ENCODE measurements at regions not wholly inside any gene's neighbourhood (a gene's known extent, or its start where the extent isn't known, plus 50 kb on each side); places are given as distances from the start of the nearest gene placed in this dataset.

- DNase-seq, result no peak
- H3K9me3 ChIP-seq, result no peaks in the 10 kb centered on the region
- no peak overlapping the region for H3K27ac Mint-ChIP-seq (ENCODE audit: unreplicated experiment)
- intact Hi-C loops (cut with micrococcal nuclease; ENCODE audit: unreplicated experiment), result no loop called here
- H3K36me3 ChIP-seq (ENCODE audit: control insufficient read depth, insufficient read depth, low read length), result no peaks in the 10 kb centered on the region
- H3K4me3 ChIP-seq (ENCODE audit: low read depth, low read length), result no peak overlapping the region
- H3K4me1 Mint-ChIP-seq (ENCODE audit: low read depth, unreplicated experiment), result no peaks in the 10 kb centered on the region
- H3K4me3 Mint-ChIP-seq (ENCODE audit: unreplicated experiment), result no peak overlapping the region
- TF ChIP-seq CTCF (IDR thresholded peaks at IDR 0.05; ENCODE audit: insufficient read depth in 1 of 2, low read depth in 1 of 2, low read length in 1 of 2, severe bottlenecking in 1 of 2, unreplicated experiment in 1 of 2), result no peak
- BruUV-seq (replicated peaks), result no TSS peak
- no peaks in the 10 kb centered on the region for H3K4me1 ChIP-seq
- H3K27me3 Mint-ChIP-seq (ENCODE audit: insufficient read depth, unreplicated experiment), result no peaks in the 10 kb centered on the region
- ChIA-PET CTCF (no interaction called here), POLR2A (no interaction called here)
- H3K27me3 ChIP-seq (replicated peaks; ENCODE audit: control insufficient read depth, insufficient read depth, low read length), result no peaks in the 10 kb centered on the region
- H3K9me3 Mint-ChIP-seq (ENCODE audit: unreplicated experiment), result no peaks in the 10 kb centered on the region
- H3K36me3 Mint-ChIP-seq (ENCODE audit: insufficient read depth, unreplicated experiment), result no peaks in the 10 kb centered on the region
These were observed 148.3 kb upstream of the TBX18 start for GRCh38 chr6:84912472-84913322.

GRCh38 chr6:84910906-84911607, 146.7 kb upstream of the TBX18 start:
- no peak for TF ChIP-seq CTCF (IDR thresholded peaks at IDR 0.05; ENCODE audit: insufficient read depth in 1 of 2, low read depth in 1 of 2, low read length in 1 of 2, severe bottlenecking in 1 of 2, unreplicated experiment in 1 of 2)
- POLR2A ChIA-PET, result no interaction called here
- Mint-ChIP-seq H3K27ac (ENCODE audit: unreplicated experiment) (no peak overlapping the region), H3K9me3 (ENCODE audit: unreplicated experiment) (no peaks in the 10 kb centered on the region), H3K36me3 (ENCODE audit: insufficient read depth, unreplicated experiment) (no peaks in the 10 kb centered on the region), H3K27me3 (ENCODE audit: insufficient read depth, unreplicated experiment) (no peaks in the 10 kb centered on the region), H3K4me1 (ENCODE audit: low read depth, unreplicated experiment) (no peaks in the 10 kb centered on the region), H3K4me3 (ENCODE audit: unreplicated experiment) (no peak overlapping the region)
- CTCF ChIA-PET, result no interaction called here
- H3K4me1 ChIP-seq, result no peaks in the 10 kb centered on the region
- intact Hi-C loops (cut with micrococcal nuclease; ENCODE audit: unreplicated experiment), result no loop called here
- DNase-seq, result no peak
- H3K36me3 ChIP-seq (ENCODE audit: control insufficient read depth, insufficient read depth, low read length), result no peaks in the 10 kb centered on the region
- no peaks in the 10 kb centered on the region for H3K9me3 ChIP-seq
- no peak overlapping the region for H3K4me3 ChIP-seq (ENCODE audit: low read depth, low read length)
- no TSS peak for BruUV-seq (replicated peaks)
- H3K27me3 ChIP-seq (replicated peaks; ENCODE audit: control insufficient read depth, insufficient read depth, low read length), result no peaks in the 10 kb centered on the region

GRCh38 chr6:84908304-84908904, 144.0 kb upstream of the TBX18 start:
- Histone ChIP-seq H3K4me1 (no peaks in the 10 kb centered on the region), H3K4me3 (ENCODE audit: low read depth, low read length) (no peak overlapping the region), H3K27me3 (replicated peaks; ENCODE audit: control insufficient read depth, insufficient read depth, low read length) (no peaks in the 10 kb centered on the region), H3K9me3 (no peaks in the 10 kb centered on the region), H3K36me3 (ENCODE audit: control insufficient read depth, insufficient read depth, low read length) (no peaks in the 10 kb centered on the region)
- H3K9me3 Mint-ChIP-seq (ENCODE audit: unreplicated experiment), result no peaks in the 10 kb centered on the region
- DNase-seq, result no peak
- no peaks in the 10 kb centered on the region for H3K36me3 Mint-ChIP-seq (ENCODE audit: insufficient read depth, unreplicated experiment)
- no peaks in the 10 kb centered on the region for H3K4me1 Mint-ChIP-seq (ENCODE audit: low read depth, unreplicated experiment)
- CTCF ChIA-PET, result no interaction called here
- intact Hi-C loops (cut with micrococcal nuclease; ENCODE audit: unreplicated experiment), result no loop called here
- H3K27me3 Mint-ChIP-seq (ENCODE audit: insufficient read depth, unreplicated experiment), result no peaks in the 10 kb centered on the region
- BruUV-seq (replicated peaks), result no TSS peak
- POLR2A ChIA-PET, result no interaction called here
- TF ChIP-seq CTCF (IDR thresholded peaks at IDR 0.05; ENCODE audit: insufficient read depth in 1 of 2, low read depth in 1 of 2, low read length in 1 of 2, severe bottlenecking in 1 of 2, unreplicated experiment in 1 of 2), result no peak
- no peak overlapping the region for H3K4me3 Mint-ChIP-seq (ENCODE audit: unreplicated experiment)
- H3K27ac Mint-ChIP-seq (ENCODE audit: unreplicated experiment), result no peak overlapping the region
